H9 (cell line): ENCODE measurements at regions not wholly inside any gene's neighbourhood (a gene's known extent, or its start where the extent isn't known, plus 50 kb on each side); places are given as distances from the start of the nearest gene placed in this dataset.

Experiments
- DNase-seq: peaks from one replicate; pipeline ENCODE4 v3.0.0-alpha.2; 2017
- H2AFZ ChIP-seq: one replicate; pipeline ENCODE4 v1.6.1; 2013; ENCODE audit warnings: mild to moderate bottlenecking, low read length, control low read depth, moderate library complexity
- H2AK5ac ChIP-seq: 2 replicates; pipeline ENCODE4 v1.6.1; 2013; ENCODE audit warnings: low read length, control low read depth, mixed read lengths; ENCODE audit not compliant: insufficient read length
- H2BK120ac ChIP-seq: one replicate; pipeline ENCODE4 v1.6.1; 2013; ENCODE audit warnings: low read depth, mild to moderate bottlenecking, low read length, control low read depth, inconsistent platforms; ENCODE audit not compliant: poor library complexity, severe bottlenecking
- H2BK12ac ChIP-seq: 2 replicates; pipeline ENCODE4 v1.6.1; 2013; ENCODE audit warnings: low read length, control low read depth, mixed read lengths, low read depth; ENCODE audit not compliant: insufficient read length
- H2BK15ac ChIP-seq: 2 replicates; pipeline ENCODE4 v1.6.1; 2013; ENCODE audit warnings: low read depth, low read length, control low read depth
- H2BK20ac ChIP-seq: one replicate; pipeline ENCODE4 v1.6.1; 2013; ENCODE audit warnings: low read depth, mild to moderate bottlenecking, low read length, control low read depth, inconsistent platforms; ENCODE audit not compliant: poor library complexity, severe bottlenecking
- H2BK5ac ChIP-seq: 2 replicates; pipeline ENCODE4 v1.6.1; 2013; ENCODE audit warnings: low read length, control low read depth, mixed read lengths; ENCODE audit not compliant: insufficient read length
- H3K14ac ChIP-seq: 2 replicates; pipeline ENCODE4 v1.6.1; 2013; ENCODE audit warnings: low read length, control low read depth; ENCODE audit not compliant: insufficient read depth
- H3K18ac ChIP-seq: 2 replicates; pipeline ENCODE4 v1.6.1; 2013; ENCODE audit warnings: low read depth, mild to moderate bottlenecking, mixed read lengths, low read length, control low read depth; ENCODE audit not compliant: insufficient read length
- H3K23ac ChIP-seq: 2 replicates; pipeline ENCODE4 v1.6.1; 2013; ENCODE audit warnings: low read length, control low read depth, mixed read lengths, low read depth; ENCODE audit not compliant: insufficient read length
- H3K23me2 ChIP-seq: 2 replicates; pipeline ENCODE4 v1.6.1; 2013; ENCODE audit warnings: low read depth, mild to moderate bottlenecking, mixed read lengths, low read length, control low read depth; ENCODE audit not compliant: insufficient read length, poor library complexity, severe bottlenecking
- H3K27ac ChIP-seq: 2 replicates; pipeline ENCODE4 v1.5.1; 2013; ENCODE audit warnings: low read length, control low read depth, mixed read lengths, low read depth; ENCODE audit not compliant: insufficient read length
- H3K27me3 ChIP-seq: 2 replicates; pipeline ENCODE4 v1.6.1; 2013; ENCODE audit warnings: low read length, control low read depth, inconsistent platforms; ENCODE audit not compliant: insufficient read depth
- H3K4ac ChIP-seq: 2 replicates; pipeline ENCODE4 v1.6.1; 2013; ENCODE audit warnings: low read depth, mild to moderate bottlenecking, control low read depth, inconsistent platforms, low read length, moderate library complexity
- H3K4me1 ChIP-seq: 2 replicates; pipeline ENCODE4 v1.6.1; 2013; ENCODE audit warnings: low read length, control low read depth, inconsistent platforms; ENCODE audit not compliant: insufficient read depth
- H3K4me2 ChIP-seq: 2 replicates; pipeline ENCODE4 v1.6.1; 2013; ENCODE audit warnings: low read length, control low read depth, mixed read lengths; ENCODE audit not compliant: insufficient read length, insufficient read depth
- H3K56ac ChIP-seq: 2 replicates; pipeline ENCODE4 v1.6.1; 2013; ENCODE audit warnings: low read depth, mild to moderate bottlenecking, mixed read lengths, low read length, control low read depth; ENCODE audit not compliant: insufficient read length
- H3K79me1 ChIP-seq: 2 replicates; pipeline ENCODE4 v1.6.1; 2013; ENCODE audit warnings: low read depth, mild to moderate bottlenecking, moderate library complexity, low read length, control low read depth, inconsistent platforms; ENCODE audit not compliant: insufficient read depth, poor library complexity, severe bottlenecking
- H3K79me2 ChIP-seq: 2 replicates; pipeline ENCODE4 v1.6.1; 2013; ENCODE audit warnings: low read length, control low read depth, inconsistent platforms; ENCODE audit not compliant: insufficient read depth
- H3K9ac ChIP-seq: 2 replicates; pipeline ENCODE4 v1.6.1; 2013; ENCODE audit warnings: low read length, control low read depth, mixed read lengths; ENCODE audit not compliant: insufficient read length; ENCODE audit errors: extremely low read depth
- H3K9me3 ChIP-seq: one replicate; pipeline ENCODE4 v1.6.1; 2013; ENCODE audit warnings: low read depth, low read length, inconsistent platforms; ENCODE audit not compliant: control insufficient read depth
- H3T11ph ChIP-seq: one replicate; pipeline ENCODE4 v1.6.1; 2013; ENCODE audit warnings: mild to moderate bottlenecking, low read length, control low read depth, inconsistent platforms
- H4K20me1 ChIP-seq: one replicate; pipeline ENCODE4 v1.6.1; 2013; ENCODE audit not compliant: control insufficient read depth, insufficient read length, insufficient read depth
- H4K5ac ChIP-seq: 2 replicates; pipeline ENCODE4 v1.6.1; 2013; ENCODE audit warnings: low read depth, mild to moderate bottlenecking, mixed read lengths, low read length, control low read depth; ENCODE audit not compliant: insufficient read length
- H4K8ac ChIP-seq: replicated peaks from 2 replicates; pipeline ENCODE4 v1.6.1; 2013; ENCODE audit warnings: low read length, control low read depth, mixed read lengths, low read depth; ENCODE audit not compliant: insufficient read length
- H4K91ac ChIP-seq: 2 replicates; pipeline ENCODE4 v1.6.1; 2013; ENCODE audit warnings: low read depth, mild to moderate bottlenecking, moderate library complexity, mixed read lengths, low read length, control low read depth; ENCODE audit not compliant: insufficient read length
- H3K27ac Mint-ChIP-seq, 3 experiments: 2 replicates in 2 of 3; 3 replicates in 1 of 3; pipeline ENCODE4 v1.8.0; 2020 to 2021; ENCODE audit warnings: mixed read lengths in 3 of 3, mild to moderate bottlenecking in 1 of 3, moderate library complexity in 1 of 3
- H3K27me3 Mint-ChIP-seq: 2 replicates; pipeline ENCODE4 v1.8.0; 2021; ENCODE audit warnings: low read depth, mild to moderate bottlenecking, moderate library complexity, mixed read lengths
- H3K36me3 Mint-ChIP-seq, 3 experiments: 2 replicates in 2 of 3; 3 replicates in 1 of 3; pipeline ENCODE4 v1.8.0; 2020 to 2021; ENCODE audit warnings: low read depth in 3 of 3, mixed read lengths in 3 of 3; ENCODE audit not compliant: insufficient read depth in 1 of 3
- H3K4me1 Mint-ChIP-seq, 2 experiments: 2 replicates each; pipeline ENCODE4 v1.8.0; 2020; ENCODE audit warnings: mixed read lengths in 2 of 2
- H3K4me3 Mint-ChIP-seq, 2 experiments: 2 replicates in 1 of 2; 3 replicates in 1 of 2; pipeline ENCODE4 v1.8.0; 2020 to 2021; ENCODE audit warnings: mild to moderate bottlenecking in 2 of 2, mixed read lengths in 2 of 2, moderate library complexity in 1 of 2
- H3K9me3 Mint-ChIP-seq, 2 experiments: 2 replicates in 1 of 2; 3 replicates in 1 of 2; pipeline ENCODE4 v1.8.0; 2020; ENCODE audit warnings: mild to moderate bottlenecking in 2 of 2, mixed read lengths in 2 of 2, moderate library complexity in 1 of 2
- whole genome bisulfite sequencing: extraction: QIAGEN DNeasy Blood & Tissue Kit; methylation state at CpG from one replicate; pipeline ENCODE4 v1.1.7; 2013; ENCODE audit warnings: missing lambda C conversion rate, low lambda C conversion rate, mixed read lengths; ENCODE audit not compliant: insufficient read length; ENCODE audit errors: extremely low coverage; 5-methylcytosine and 5-hydroxymethylcytosine counted together
- TF ChIP-seq, protein P1 (sequence below): fragments of 200-600 bp; sonication (generic); conservative IDR thresholded peaks from 3 replicates; pipeline ENCODE4 v1.8.0; 2021; ENCODE audit warnings: antibody characterized with exemption, mild to moderate bottlenecking

DNA sequence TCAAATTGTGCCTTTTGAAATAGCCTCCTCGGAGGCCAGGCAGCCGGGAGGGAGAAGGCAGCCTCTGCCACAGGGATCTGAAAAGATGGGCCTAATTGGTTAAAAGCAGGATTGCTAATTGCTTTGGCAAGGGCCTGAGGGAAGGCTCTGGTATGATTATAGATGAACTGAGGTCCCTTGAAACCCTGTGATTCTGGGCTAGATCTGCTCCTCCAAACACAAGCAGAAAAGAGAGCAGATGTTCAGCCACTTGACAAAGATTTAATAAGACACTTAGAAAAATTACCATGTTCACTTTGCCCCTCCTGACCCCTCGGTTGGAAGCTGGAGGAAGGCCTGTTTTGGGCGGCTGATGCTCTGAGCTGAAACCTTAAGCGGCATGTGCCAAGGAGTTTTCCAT, 209.5 kb upstream of the MPHOSPH6 start:
- H2BK15ac ChIP-seq = no peak overlapping the region
- Mint-ChIP-seq H3K4me3 (no peak overlapping the region), H3K9me3 (no peaks in the 10 kb centered on the region), H3K27ac (no peak overlapping the region), H3K4me1 (peaks cover 4 to 13% of the 10 kb centered on the region in 2 experiments; a peak in 2 of 4 replicates), H3K27me3 (peaks cover 5% of the 10 kb centered on the region; the same call in 1 of the 2 replicates), H3K36me3 (no peaks in the 10 kb centered on the region)
- H3K79me2 ChIP-seq = no peaks in the 10 kb centered on the region
- H2BK12ac ChIP-seq = no peak overlapping the region
- H3K9me3 ChIP-seq = no peaks in the 10 kb centered on the region
- no peak overlapping the region for H3K4me2 ChIP-seq
- no peak overlapping the region for H4K5ac ChIP-seq
- no peak overlapping the region for H4K8ac ChIP-seq
- no peak overlapping the region for H2AK5ac ChIP-seq
- H3K9ac ChIP-seq = no peak overlapping the region
- H3K4ac ChIP-seq = no peak overlapping the region
- no peaks in the 10 kb centered on the region for H3K27me3 ChIP-seq
- H3K4me1 ChIP-seq = no peaks in the 10 kb centered on the region
- H2AFZ ChIP-seq = no peak overlapping the region
- H2BK120ac ChIP-seq = no peak overlapping the region
- no peak overlapping the region for H3K23ac ChIP-seq
- no peak overlapping the region for H3T11ph ChIP-seq
- no peak overlapping the region for H3K14ac ChIP-seq
- no peak overlapping the region for H4K91ac ChIP-seq
- H2BK20ac ChIP-seq = no peak overlapping the region
- H3K23me2 ChIP-seq = no peaks in the 10 kb centered on the region
- WGBS = no CpG with 5 or more reads among the region's 5 CpGs
- H2BK5ac ChIP-seq = no peak overlapping the region
- TF ChIP-seq, protein P1, sequence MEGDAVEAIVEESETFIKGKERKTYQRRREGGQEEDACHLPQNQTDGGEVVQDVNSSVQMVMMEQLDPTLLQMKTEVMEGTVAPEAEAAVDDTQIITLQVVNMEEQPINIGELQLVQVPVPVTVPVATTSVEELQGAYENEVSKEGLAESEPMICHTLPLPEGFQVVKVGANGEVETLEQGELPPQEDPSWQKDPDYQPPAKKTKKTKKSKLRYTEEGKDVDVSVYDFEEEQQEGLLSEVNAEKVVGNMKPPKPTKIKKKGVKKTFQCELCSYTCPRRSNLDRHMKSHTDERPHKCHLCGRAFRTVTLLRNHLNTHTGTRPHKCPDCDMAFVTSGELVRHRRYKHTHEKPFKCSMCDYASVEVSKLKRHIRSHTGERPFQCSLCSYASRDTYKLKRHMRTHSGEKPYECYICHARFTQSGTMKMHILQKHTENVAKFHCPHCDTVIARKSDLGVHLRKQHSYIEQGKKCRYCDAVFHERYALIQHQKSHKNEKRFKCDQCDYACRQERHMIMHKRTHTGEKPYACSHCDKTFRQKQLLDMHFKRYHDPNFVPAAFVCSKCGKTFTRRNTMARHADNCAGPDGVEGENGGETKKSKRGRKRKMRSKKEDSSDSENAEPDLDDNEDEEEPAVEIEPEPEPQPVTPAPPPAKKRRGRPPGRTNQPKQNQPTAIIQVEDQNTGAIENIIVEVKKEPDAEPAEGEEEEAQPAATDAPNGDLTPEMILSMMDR = no peak
- no peak overlapping the region for H3K18ac ChIP-seq
- no peak overlapping the region for H3K56ac ChIP-seq
- H3K27ac ChIP-seq = no peak overlapping the region
- H3K79me1 ChIP-seq = no peaks in the 10 kb centered on the region
- no peak for DNase-seq
- H4K20me1 ChIP-seq = no peaks in the 10 kb centered on the region
